K562 (cell line): ENCODE measurements at regions not wholly inside any gene's neighbourhood (a gene's known extent, or its start where the extent isn't known, plus 50 kb on each side); places are given as distances from the start of the nearest gene placed in this dataset.

Source experiments
- ATAC-seq: fragments of 200-7000 bp; cut with Tn5 transposase; 3 replicates; pipeline ENCODE4 v1.9.1; 2020; ENCODE audit warnings: moderate library complexity
- BruUV-seq: library from RNA; stranded (reverse); fragments of 400-500 nt; replicated peaks from 2 replicates; lab custom pipeline; 2021; lab: Mats Ljungman, UMichigan
- CTCF ChIA-PET: fragments of 300-600 bp; formaldehyde crosslinking; extraction: SDS; loops from one replicate; lab custom pipeline; 2021; ENCODE audit warnings: low intra/inter-chr PET ratio; lab: Yijun Ruan, JAX
- POLR2A ChIA-PET: fragments of 300-600, 350-650 bp; sonication (Branson Sonifier 250); formaldehyde crosslinking; extraction: SDS; loops from one replicate; lab custom pipeline; 2021; ENCODE audit warnings: antibody characterized with exemption, inconsistent platforms; lab: Yijun Ruan, JAX
- DNase-seq, 4 experiments: peaks; one replicate each; pipeline versions ENCODE4 v3.0.0 to v3.0.0-alpha.2; 2011 to 2018; ENCODE audit warnings: low spot score in 3 of 4, mixed read lengths in 3 of 4; ENCODE audit errors: extremely low read depth in 1 of 4
- FAIRE-seq: peaks from 2 replicates; lab custom pipeline; 2011; peaks lifted over from hg19 to GRCh38; lab: Jason Lieb, UNC
- H2AFZ ChIP-seq: 2 replicates; pipeline ENCODE4 v1.6.0; 2011; ENCODE audit warnings: low read depth, low read length, control low read depth, inconsistent platforms
- H3K27ac ChIP-seq: fragments of 200-600 bp; 3 replicates; pipeline ENCODE4 v1.8.0; 2011; ENCODE audit warnings: low read depth, mild to moderate bottlenecking, control low read depth, inconsistent platforms, low read length, moderate library complexity, mixed read lengths; ENCODE audit errors: extremely low read depth
- H3K27me3 ChIP-seq, 2 experiments: fragments of 300-600 bp in 1 of 2; 2 replicates in 1 of 2; 3 replicates in 1 of 2; pipeline versions ENCODE4 v1.6.0 to v1.8.0; 2011; ENCODE audit warnings: inconsistent platforms in 2 of 2, low read length in 2 of 2, mild to moderate bottlenecking in 1 of 2, mixed read lengths in 1 of 2, moderate library complexity in 1 of 2; ENCODE audit not compliant: control insufficient read depth in 2 of 2, insufficient read depth in 2 of 2
- H3K36me3 ChIP-seq: fragments of 300-600 bp; 3 replicates; pipeline ENCODE4 v1.8.0; 2011; ENCODE audit warnings: mild to moderate bottlenecking, low read length, inconsistent platforms; ENCODE audit not compliant: control insufficient read depth, insufficient read depth
- H3K4me1 ChIP-seq, 2 experiments: fragments of 200-600 bp in 1 of 2; replicated peaks in 1 of 2; 2 replicates in 1 of 2; 3 replicates in 1 of 2; pipeline versions ENCODE4 v1.5.1 to v1.8.0; 2011; ENCODE audit warnings: inconsistent platforms in 2 of 2, low read length in 2 of 2, mild to moderate bottlenecking in 1 of 2, mixed read lengths in 1 of 2, moderate library complexity in 1 of 2; ENCODE audit not compliant: control insufficient read depth in 2 of 2, insufficient read depth in 2 of 2
- H3K4me2 ChIP-seq: 2 replicates; pipeline ENCODE4 v1.6.1; 2011; ENCODE audit warnings: low read length, control low read depth, inconsistent platforms, mixed read lengths; ENCODE audit not compliant: insufficient read depth
- H3K4me3 ChIP-seq: fragments of 200-600 bp; sonication (generic), shearing (Covaris generic); 2 replicates; pipeline ENCODE4 v1.5.1; 2016; ENCODE audit warnings: control low read depth, inconsistent platforms
- H3K79me2 ChIP-seq: fragments of 200-600 bp; 3 replicates; pipeline ENCODE4 v1.8.0; 2011; ENCODE audit warnings: low read length, inconsistent platforms; ENCODE audit not compliant: control insufficient read depth, insufficient read depth
- H3K9ac ChIP-seq, 2 experiments: 2 replicates each; pipeline versions ENCODE4 v1.6.0 to v1.6.1; 2011; ENCODE audit warnings: low read depth in 2 of 2, low read length in 2 of 2, control low read depth in 1 of 2, inconsistent platforms in 1 of 2, mild to moderate bottlenecking in 1 of 2, mixed read lengths in 1 of 2; ENCODE audit not compliant: insufficient read depth in 1 of 2
- H3K9me1 ChIP-seq: one replicate; pipeline ENCODE4 v1.6.0; 2011; ENCODE audit warnings: inconsistent platforms, mild to moderate bottlenecking, low read length, moderate library complexity; ENCODE audit not compliant: control insufficient read depth, insufficient read depth
- H3K9me3 ChIP-seq: replicated peaks from 2 replicates; pipeline ENCODE4 v1.5.1; 2011; ENCODE audit warnings: low read depth, low read length, inconsistent platforms; ENCODE audit not compliant: control insufficient read depth, insufficient read depth
- H4K20me1 ChIP-seq: replicated peaks from 2 replicates; pipeline ENCODE4 v1.6.1; 2011; ENCODE audit warnings: low read length, inconsistent platforms, mixed read lengths; ENCODE audit not compliant: control insufficient read depth, insufficient read depth
- CTBP1 ChIP-seq: fragments of 450-650 bp; IDR thresholded peaks from 2 replicates; pipeline ENCODE4 v1.6.1; 2016; ENCODE audit warnings: borderline replicate concordance
- FOXK1 ChIP-seq: sonication (generic); formaldehyde crosslinking; IDR thresholded peaks from 2 replicates; pipeline ENCODE4 v1.8.0; 2022; ENCODE audit warnings: missing genetic modification reagents, mild to moderate bottlenecking, borderline replicate concordance
- HBP1 ChIP-seq: fragments of 450-650 bp; formaldehyde crosslinking; IDR thresholded peaks from 2 replicates; pipeline ENCODE4 v1.4.0; 2022; ENCODE audit warnings: missing genetic modification characterization
- HDAC3 ChIP-seq: fragments of 450-650 bp; IDR thresholded peaks from 2 replicates; pipeline ENCODE4 v1.6.1; 2018; ENCODE audit warnings: borderline replicate concordance, mild to moderate bottlenecking, moderate library complexity; ENCODE audit not compliant: partially characterized antibody
- HMG20A ChIP-seq: fragments of 450-650 bp; formaldehyde crosslinking; conservative IDR thresholded peaks from 2 replicates; pipeline ENCODE4 v1.4.0; 2020; ENCODE audit warnings: mild to moderate bottlenecking, mixed read lengths
- KLF13 ChIP-seq: fragments of 450-650 bp; IDR thresholded peaks from 2 replicates; pipeline ENCODE4 v1.6.1; 2016; ENCODE audit warnings: missing genetic modification characterization, low read depth, mild to moderate bottlenecking, missing compliant biosample characterization, moderate library complexity, borderline replicate concordance
- MTF1 ChIP-seq: fragments of 250-450 bp; sonication (Bioruptor Pico); IDR thresholded peaks from 2 replicates; pipeline ENCODE4 v1.9.0; 2021; ENCODE audit warnings: moderate library complexity, mild to moderate bottlenecking, inconsistent platforms, borderline replicate concordance
- MXD1 ChIP-seq: fragments of 250-450 bp; sonication (Bioruptor Pico); IDR thresholded peaks from 2 replicates; pipeline ENCODE4 v1.8.0; 2021; ENCODE audit warnings: borderline replicate concordance, mild to moderate bottlenecking, moderate library complexity; ENCODE audit not compliant: poor library complexity, severe bottlenecking
- TCFL5 ChIP-seq: fragments of 250-450 bp; sonication (Bioruptor Pico); conservative IDR thresholded peaks from 2 replicates; pipeline ENCODE4 v1.6.1; 2021; ENCODE audit warnings: mild to moderate bottlenecking, moderate library complexity, matching md5 sums
- ZBTB8A ChIP-seq: fragments of 450-650 bp; IDR thresholded peaks from 2 replicates; pipeline ENCODE4 v1.6.1; 2018; ENCODE audit warnings: mild to moderate bottlenecking, moderate library complexity; ENCODE audit not compliant: partially characterized antibody
- ZFP36 ChIP-seq: fragments of 150-350 bp; IDR thresholded peaks from 2 replicates; pipeline ENCODE4 v1.6.1; 2018; ENCODE audit warnings: low read length, low read depth; ENCODE audit not compliant: partially characterized antibody
- ZFP91 ChIP-seq: sonication (generic); formaldehyde crosslinking; IDR thresholded peaks from 2 replicates; pipeline ENCODE4 v1.8.0; 2022; ENCODE audit warnings: mild to moderate bottlenecking, missing genetic modification reagents
- ZKSCAN3 ChIP-seq: fragments of 250-450 bp; sonication (Bioruptor Pico); IDR thresholded peaks from 2 replicates; pipeline ENCODE4 v1.4.0; 2020
- ZNF140 ChIP-seq: fragments of 250-450 bp; sonication (Bioruptor Pico); IDR thresholded peaks from 2 replicates; pipeline ENCODE4 v1.8.0; 2021; ENCODE audit warnings: moderate library complexity, mild to moderate bottlenecking, inconsistent platforms
- ZNF408 ChIP-seq: fragments of 250-450 bp; sonication (Bioruptor Pico); IDR thresholded peaks from 2 replicates; pipeline ENCODE4 v1.4.0; 2020; ENCODE audit warnings: low read depth, mild to moderate bottlenecking, moderate library complexity
- WGBS: fragments of 100-300 bp; shearing (Covaris generic); methylation state at CpG from one replicate; pipeline ENCODE4 v1.1.6; 2016; ENCODE audit warnings: low coverage, mixed read lengths; ENCODE audit not compliant: insufficient coverage; ENCODE audit errors: missing lambda C conversion rate; 5-methylcytosine and 5-hydroxymethylcytosine counted together
- in situ Hi-C: fragments of 300-500 bp; cut with MboI; formaldehyde crosslinking; loops from 4 replicates; pipeline ENCODE4 v1.15.0; 2018; ENCODE audit warnings: inconsistent platforms, mixed read lengths
- intact Hi-C: fragments of 100-400 bp; cut with micrococcal nuclease; formaldehyde crosslinking; loops from 2 replicates; pipeline ENCODE4 v1.14.2; 2022

- no peak for FAIRE-seq
- no peak for ATAC-seq
Observed at GRCh38 chr5:108541836-108542235, 159.9 kb upstream of the FBXL17 start.

More at GRCh38 chr5:108541836-108542235, 159.9 kb upstream of the FBXL17 start:
- POLR2A ChIA-PET, result interaction anchor here (0.9 kb wide), 1 partner anchor 9 kb away, joined by 3 read pairs; no protein-coding TSS in a partner anchor
- in situ Hi-C loops, result no loop called here
- no peak overlapping the region for H2AFZ ChIP-seq
- intact Hi-C loops, result no loop called here
- no peaks in the 10 kb centered on the region for H4K20me1 ChIP-seq
- DNase-seq, result no peak
- H3K9me1 ChIP-seq, result no peaks in the 10 kb centered on the region
- 18% methylated on average over 1 of the region's 1 CpG for WGBS
- no peaks in the 10 kb centered on the region for H3K79me2 ChIP-seq
- no peaks in the 10 kb centered on the region for H3K27me3 ChIP-seq
- no TSS peak for BruUV-seq
- CTCF ChIA-PET, result no interaction called here
- no peaks in the 10 kb centered on the region for H3K36me3 ChIP-seq
- TF ChIP-seq ZKSCAN3 (no peak), HMG20A (CRISPR knock-in tag) (no peak), MXD1 (CRISPR knock-in tag) (no peak), ZBTB8A (no peak), ZNF408 (CRISPR knock-in tag) (no peak), ZFP36 (no peak), HDAC3 (no peak), FOXK1 (no peak), ZNF140 (CRISPR knock-in tag) (no peak), ZFP91 (no peak), MTF1 (CRISPR knock-in tag) (no peak), HBP1 (CRISPR knock-in tag) (no peak), KLF13 (tag) (no peak), CTBP1 (no peak), TCFL5 (CRISPR knock-in tag) (no peak)
- H3K4me1 ChIP-seq, result no peaks in the 10 kb centered on the region; a peak in 1 of 5 replicates
- no peak overlapping the region for H3K4me3 ChIP-seq
- no peak overlapping the region for H3K27ac ChIP-seq
- H3K4me2 ChIP-seq, result no peak overlapping the region
- H3K9ac ChIP-seq, result no peak overlapping the region
- H3K9me3 ChIP-seq, result no peaks in the 10 kb centered on the region
